IgD-negative memory B cell (primary cell): ENCODE measurements at regions not wholly inside any gene's neighbourhood (a gene's known extent, or its start where the extent isn't known, plus 50 kb on each side); places are given as distances from the start of the nearest gene placed in this dataset.
A peak's percentile ranks its signal among the peaks of the same experiment; 100 is the strongest.

ENCODE experiments used
- H3K27ac Mint-ChIP-seq, 3 donors: one replicate each; pipeline ENCODE4 v1.8.0; 2020 to 2022; ENCODE audit warnings: mild to moderate bottlenecking in 3 of 3, mixed read lengths in 3 of 3, moderate library complexity in 1 of 3
- H3K27me3 Mint-ChIP-seq: one replicate; pipeline ENCODE4 v1.8.0; 2021; ENCODE audit warnings: mixed read lengths
- H3K36me3 Mint-ChIP-seq: one replicate; pipeline ENCODE4 v1.8.0; 2020; ENCODE audit warnings: mild to moderate bottlenecking, mixed read lengths
- H3K4me1 Mint-ChIP-seq, 3 donors: one replicate each; pipeline ENCODE4 v1.8.0; 2020 to 2022; ENCODE audit warnings: mixed read lengths in 3 of 3, mild to moderate bottlenecking in 1 of 3
- H3K4me3 Mint-ChIP-seq, 4 donors: one replicate each; pipeline ENCODE4 v1.8.0; 2020 to 2022; ENCODE audit warnings: mild to moderate bottlenecking in 4 of 4, mixed read lengths in 4 of 4, moderate library complexity in 3 of 4
- H3K9me3 Mint-ChIP-seq, 3 donors: one replicate each; pipeline ENCODE4 v1.8.0; 2020 to 2021; ENCODE audit warnings: mixed read lengths in 3 of 3, mild to moderate bottlenecking in 1 of 3

GRCh38 chr4:111788099-111788498 lies 357.2 kb upstream of the FAM241A start:
- H3K9me3 Mint-ChIP-seq = peaks cover 0 to 2% (median 0%) of the 10 kb centered on the region in 3 donors
- no peak overlapping the region for H3K4me3 Mint-ChIP-seq
- no peaks in the 10 kb centered on the region for H3K27me3 Mint-ChIP-seq
- no peaks in the 10 kb centered on the region for H3K4me1 Mint-ChIP-seq
- no peaks in the 10 kb centered on the region for H3K36me3 Mint-ChIP-seq
- no peak overlapping the region for H3K27ac Mint-ChIP-seq

- no peak overlapping the region for H3K4me3 Mint-ChIP-seq
- no peaks in the 10 kb centered on the region for H3K27me3 Mint-ChIP-seq
- H3K9me3 Mint-ChIP-seq = peaks cover 0 to 2% (median 0%) of the 10 kb centered on the region in 3 donors
- no peaks in the 10 kb centered on the region for H3K4me1 Mint-ChIP-seq
- H3K27ac Mint-ChIP-seq = peak overlapping the region in 1 of 3 donors; percentile 85
- no peaks in the 10 kb centered on the region for H3K36me3 Mint-ChIP-seq
These were observed 355.2 kb upstream of the FAM241A start for GRCh38 chr4:111789901-111790640.

GRCh38 chr4:111792632-111793031 lies 352.6 kb upstream of the FAM241A start:
- Mint-ChIP-seq H3K27ac (no peak overlapping the region), H3K27me3 (no peaks in the 10 kb centered on the region), H3K36me3 (no peaks in the 10 kb centered on the region), H3K4me3 (no peak overlapping the region), H3K9me3 (peaks cover 0 to 2% (median 0%) of the 10 kb centered on the region in 3 donors), H3K4me1 (no peaks in the 10 kb centered on the region)

GRCh38 chr4:111793433-111794091 lies 351.7 kb upstream of the FAM241A start:
- Mint-ChIP-seq H3K9me3 (peaks cover 0 to under 1% (median 0%) of the 10 kb centered on the region in 3 donors), H3K4me1 (no peaks in the 10 kb centered on the region), H3K27me3 (no peaks in the 10 kb centered on the region), H3K4me3 (no peak overlapping the region), H3K36me3 (no peaks in the 10 kb centered on the region), H3K27ac (no peak overlapping the region)

- no peaks in the 10 kb centered on the region for H3K9me3 Mint-ChIP-seq
- H3K4me3 Mint-ChIP-seq = no peak overlapping the region
- H3K4me1 Mint-ChIP-seq = no peaks in the 10 kb centered on the region
- no peak overlapping the region for H3K27ac Mint-ChIP-seq
- H3K36me3 Mint-ChIP-seq = no peaks in the 10 kb centered on the region
- no peaks in the 10 kb centered on the region for H3K27me3 Mint-ChIP-seq
These were observed 347.6 kb upstream of the FAM241A start for GRCh38 chr4:111797455-111798163.

GRCh38 chr4:111798840-111799239 lies 346.4 kb upstream of the FAM241A start:
- H3K4me3 Mint-ChIP-seq = no peak overlapping the region
- H3K9me3 Mint-ChIP-seq = no peaks in the 10 kb centered on the region
- H3K4me1 Mint-ChIP-seq = no peaks in the 10 kb centered on the region

GRCh38 chr4:111800551-111800950 lies 344.7 kb upstream of the FAM241A start:
- H3K4me3 Mint-ChIP-seq = no peak overlapping the region
- H3K27ac Mint-ChIP-seq = no peak overlapping the region
- H3K36me3 Mint-ChIP-seq = no peaks in the 10 kb centered on the region
- no peaks in the 10 kb centered on the region for H3K4me1 Mint-ChIP-seq
- H3K9me3 Mint-ChIP-seq = no peaks in the 10 kb centered on the region
- H3K27me3 Mint-ChIP-seq = no peaks in the 10 kb centered on the region

More at GRCh38 chr4:111798840-111799239, 346.4 kb upstream of the FAM241A start:
- Mint-ChIP-seq H3K27me3 (no peaks in the 10 kb centered on the region), H3K27ac (no peak overlapping the region), H3K36me3 (no peaks in the 10 kb centered on the region)

- H3K27me3 Mint-ChIP-seq = no peaks in the 10 kb centered on the region
- no peak overlapping the region for H3K4me3 Mint-ChIP-seq
- H3K4me1 Mint-ChIP-seq = no peaks in the 10 kb centered on the region
- H3K27ac Mint-ChIP-seq = no peak overlapping the region
- no peaks in the 10 kb centered on the region for H3K9me3 Mint-ChIP-seq
- no peaks in the 10 kb centered on the region for H3K36me3 Mint-ChIP-seq
These were observed 343.1 kb upstream of the FAM241A start for GRCh38 chr4:111802191-111802590.

GRCh38 chr4:111806331-111806730 lies 338.9 kb upstream of the FAM241A start:
- Mint-ChIP-seq H3K4me1 (no peaks in the 10 kb centered on the region), H3K27ac (no peak overlapping the region), H3K27me3 (peaks cover 2% of the 10 kb centered on the region), H3K36me3 (no peaks in the 10 kb centered on the region), H3K4me3 (no peak overlapping the region), H3K9me3 (no peaks in the 10 kb centered on the region)

- H3K4me1 Mint-ChIP-seq = no peaks in the 10 kb centered on the region
- H3K27me3 Mint-ChIP-seq = peaks cover 2% of the 10 kb centered on the region
- H3K4me3 Mint-ChIP-seq = no peak overlapping the region
- H3K9me3 Mint-ChIP-seq = no peaks in the 10 kb centered on the region
- no peak overlapping the region for H3K27ac Mint-ChIP-seq
- no peaks in the 10 kb centered on the region for H3K36me3 Mint-ChIP-seq
These were observed 337.7 kb upstream of the FAM241A start for GRCh38 chr4:111807576-111807975.

GRCh38 chr4:111808174-111808573 lies 337.1 kb upstream of the FAM241A start:
- Mint-ChIP-seq H3K4me3 (no peak overlapping the region), H3K27ac (no peak overlapping the region), H3K36me3 (no peaks in the 10 kb centered on the region), H3K27me3 (peaks cover 2% of the 10 kb centered on the region), H3K9me3 (no peaks in the 10 kb centered on the region), H3K4me1 (no peaks in the 10 kb centered on the region)

- Mint-ChIP-seq H3K27ac (no peak overlapping the region), H3K27me3 (peaks cover 2% of the 10 kb centered on the region), H3K4me3 (no peak overlapping the region), H3K4me1 (no peaks in the 10 kb centered on the region), H3K9me3 (peaks cover 0 to 6% (median 1%) of the 10 kb centered on the region in 3 donors), H3K36me3 (no peaks in the 10 kb centered on the region)
These were observed 333.6 kb upstream of the FAM241A start for GRCh38 chr4:111811661-111812060.

- H3K9me3 Mint-ChIP-seq = peaks cover 0 to 10% (median 1%) of the 10 kb centered on the region in 3 donors
- H3K36me3 Mint-ChIP-seq = no peaks in the 10 kb centered on the region
- H3K4me3 Mint-ChIP-seq = no peak overlapping the region
These were observed 333.1 kb upstream of the FAM241A start for GRCh38 chr4:111812114-111812513.

GRCh38 chr4:111812760-111813159 lies 332.5 kb upstream of the FAM241A start:
- Mint-ChIP-seq H3K9me3 (peaks cover 0 to 12% (median 1%) of the 10 kb centered on the region in 3 donors), H3K4me3 (no peak overlapping the region), H3K36me3 (no peaks in the 10 kb centered on the region), H3K27ac (no peak overlapping the region), H3K27me3 (peaks cover 2% of the 10 kb centered on the region), H3K4me1 (no peaks in the 10 kb centered on the region)

More at GRCh38 chr4:111812114-111812513, 333.1 kb upstream of the FAM241A start:
- Mint-ChIP-seq H3K4me1 (no peaks in the 10 kb centered on the region), H3K27me3 (peaks cover 2% of the 10 kb centered on the region), H3K27ac (no peak overlapping the region)

- Mint-ChIP-seq H3K4me3 (no peak overlapping the region), H3K4me1 (no peaks in the 10 kb centered on the region), H3K27me3 (no peaks in the 10 kb centered on the region), H3K27ac (no peak overlapping the region), H3K36me3 (no peaks in the 10 kb centered on the region), H3K9me3 (peaks cover 0 to 19% (median 1%) of the 10 kb centered on the region in 3 donors)
These were observed 331.6 kb upstream of the FAM241A start for GRCh38 chr4:111813555-111814140.
